IMR-90 (cell line): ENCODE measurements at regions not wholly inside any gene's neighbourhood (a gene's known extent, or its start where the extent isn't known, plus 50 kb on each side); places are given as distances from the start of the nearest gene placed in this dataset.

Source experiments
- ATAC-seq: fragments of 200-7000 bp; cut with Tn5 transposase; 2 replicates; pipeline ENCODE4 v1.9.1; 2020; ENCODE audit warnings: low read depth, mild to moderate bottlenecking, moderate library complexity
- BruUV-seq: library from RNA; stranded (reverse); fragments of 400-500 nt; replicated peaks from 2 replicates; lab custom pipeline; 2021; lab: Mats Ljungman, UMichigan
- CTCF ChIA-PET: fragments of 300-600 bp; formaldehyde crosslinking; extraction: SDS; loops from one replicate; lab custom pipeline; 2021; ENCODE audit warnings: antibody characterized with exemption; lab: Yijun Ruan, JAX
- POLR2A ChIA-PET: fragments of 300-600 bp; sonication (Branson Sonifier 250); formaldehyde crosslinking; loops from one replicate; lab custom pipeline; 2022; ENCODE audit warnings: antibody characterized with exemption; ENCODE audit not compliant: unreplicated experiment; lab: Charles Lee
- DNase-seq: peaks from one replicate; pipeline ENCODE4 v3.0.0; 2013
- H2AFZ ChIP-seq: replicated peaks from 2 replicates; pipeline ENCODE3; 2013; ENCODE audit warnings: low read length, mild to moderate bottlenecking; ENCODE audit not compliant: poor library complexity
- H2AK5ac ChIP-seq: 2 replicates; pipeline ENCODE4 v1.6.1; 2013; ENCODE audit warnings: low read depth, low read length, inconsistent platforms
- H2AK9ac ChIP-seq: replicated peaks from 2 replicates; pipeline ENCODE3; 2013; ENCODE audit warnings: mild to moderate bottlenecking, low read depth, low read length, moderate library complexity; ENCODE audit not compliant: poor library complexity
- H2BK120ac ChIP-seq: 2 replicates; pipeline ENCODE4 v1.6.1; 2013; ENCODE audit warnings: low read depth, low read length, inconsistent platforms
- H2BK15ac ChIP-seq: 3 replicates; pipeline ENCODE4 v1.6.1; 2013; ENCODE audit warnings: low read depth, low read length, inconsistent platforms
- H2BK20ac ChIP-seq: 2 replicates; pipeline ENCODE4 v1.6.1; 2013; ENCODE audit warnings: low read depth, mild to moderate bottlenecking, inconsistent platforms, low read length, moderate library complexity
- H2BK5ac ChIP-seq: 2 replicates; pipeline ENCODE4 v1.6.1; 2013; ENCODE audit warnings: mild to moderate bottlenecking, low read depth, low read length, inconsistent platforms; ENCODE audit not compliant: poor library complexity, severe bottlenecking
- H3K14ac ChIP-seq: replicated peaks from 2 replicates; pipeline ENCODE4 v1.6.1; 2013; ENCODE audit warnings: low read depth, low read length, inconsistent platforms
- H3K18ac ChIP-seq: 2 replicates; pipeline ENCODE4 v1.6.1; 2013; ENCODE audit warnings: low read depth, low read length, control low read depth
- H3K23ac ChIP-seq: 2 replicates; pipeline ENCODE4 v1.6.1; 2013; ENCODE audit warnings: low read depth, low read length, inconsistent platforms
- H3K27ac ChIP-seq: 2 replicates; pipeline ENCODE4 v1.5.1; 2013; ENCODE audit warnings: mild to moderate bottlenecking, control low read depth, low read length; ENCODE audit not compliant: insufficient read depth
- H3K27me3 ChIP-seq: 2 replicates; pipeline ENCODE4 v1.6.1; 2013; ENCODE audit warnings: low read length; ENCODE audit not compliant: control insufficient read depth, insufficient read depth
- H3K36me3 ChIP-seq: 2 replicates; pipeline ENCODE4 v1.6.1; 2013; ENCODE audit warnings: low read length, mixed read lengths; ENCODE audit not compliant: control insufficient read depth, insufficient read depth
- H3K4ac ChIP-seq: 2 replicates; pipeline ENCODE4 v1.6.1; 2013; ENCODE audit warnings: low read depth, low read length, inconsistent platforms
- H3K4me1 ChIP-seq: 2 replicates; pipeline ENCODE4 v1.6.1; 2013; ENCODE audit warnings: low read length, mixed read lengths; ENCODE audit not compliant: control insufficient read depth, insufficient read depth
- H3K4me2 ChIP-seq: 2 replicates; pipeline ENCODE4 v1.6.1; 2013; ENCODE audit warnings: low read depth, mild to moderate bottlenecking, control low read depth, low read length, moderate library complexity
- H3K4me3 ChIP-seq: 2 replicates; pipeline ENCODE4 v1.5.1; 2013; ENCODE audit warnings: low read depth, mild to moderate bottlenecking, control low read depth, low read length, moderate library complexity; ENCODE audit not compliant: insufficient read depth
- H3K56ac ChIP-seq: 2 replicates; pipeline ENCODE4 v1.6.1; 2013; ENCODE audit warnings: low read length, inconsistent platforms; ENCODE audit not compliant: insufficient read depth; ENCODE audit errors: extremely low read depth
- H3K79me1 ChIP-seq, 2 experiments: 2 replicates each; pipeline ENCODE4 v1.6.1; 2013; ENCODE audit warnings: low read length in 2 of 2, inconsistent platforms in 1 of 2, low read depth in 1 of 2
- H3K9ac ChIP-seq: 2 replicates; pipeline ENCODE4 v1.6.1; 2013; ENCODE audit warnings: low read depth, low read length, control low read depth
- H3K9me1 ChIP-seq: 2 replicates; pipeline ENCODE4 v1.6.1; 2013; ENCODE audit warnings: low read length, inconsistent platforms; ENCODE audit not compliant: insufficient read depth
- H3K9me3 ChIP-seq: 2 replicates; pipeline ENCODE4 v1.6.1; 2013; ENCODE audit warnings: low read length; ENCODE audit not compliant: control insufficient read depth, insufficient read depth
- H4K20me1 ChIP-seq: 2 replicates; pipeline ENCODE4 v1.6.1; 2013; ENCODE audit warnings: low read length, inconsistent platforms; ENCODE audit not compliant: insufficient read depth
- H4K5ac ChIP-seq: 2 replicates; pipeline ENCODE4 v1.6.1; 2013; ENCODE audit warnings: mild to moderate bottlenecking, low read depth, low read length, control low read depth
- H4K8ac ChIP-seq, 2 experiments: 2 replicates each; pipeline ENCODE4 v1.6.1; 2013; ENCODE audit warnings: low read depth in 2 of 2, low read length in 2 of 2, control low read depth in 1 of 2, inconsistent platforms in 1 of 2
- H4K91ac ChIP-seq: 2 replicates; pipeline ENCODE4 v1.6.1; 2013; ENCODE audit warnings: low read depth, low read length, inconsistent platforms; ENCODE audit not compliant: insufficient read depth
- FOS ChIP-seq: fragments of 150-350 bp; IDR thresholded peaks from 2 replicates; pipeline ENCODE4 v1.6.1; 2016; ENCODE audit warnings: low read depth, low read length
- MAZ ChIP-seq: IDR thresholded peaks from 2 replicates; pipeline ENCODE4 v1.6.1; 2012; ENCODE audit warnings: low read depth, mild to moderate bottlenecking, low read length, improper control_type of control experiment, moderate library complexity, borderline replicate concordance
- MXI1 ChIP-seq: IDR thresholded peaks from 2 replicates; pipeline ENCODE4 v1.6.1; 2012; ENCODE audit warnings: low read depth, mild to moderate bottlenecking, low read length, moderate library complexity, borderline replicate concordance
- NFE2L2 ChIP-seq: fragments of 150-350 bp; IDR thresholded peaks from 2 replicates; pipeline ENCODE4 v1.6.1; 2016; ENCODE audit warnings: low read depth, mild to moderate bottlenecking, low read length
- RAD21 ChIP-seq: IDR thresholded peaks from 2 replicates; pipeline ENCODE4 v1.6.1; 2012; ENCODE audit warnings: low read length, improper control_type of control experiment
- RCOR1 ChIP-seq: IDR thresholded peaks from 2 replicates; pipeline ENCODE4 v1.6.1; 2012; ENCODE audit warnings: mild to moderate bottlenecking, low read length, improper control_type of control experiment; ENCODE audit not compliant: insufficient replicate concordance
- RFX5 ChIP-seq: IDR thresholded peaks from 2 replicates; pipeline ENCODE4 v1.8.0; 2012; ENCODE audit warnings: low read depth, mild to moderate bottlenecking, low read length, moderate library complexity
- SMC3 ChIP-seq: fragments of 150-350 bp; IDR thresholded peaks from 2 replicates; pipeline ENCODE4 v1.6.1; 2016; ENCODE audit warnings: low read depth, mild to moderate bottlenecking, antibody characterized with exemption, low read length, moderate library complexity
- WGBS, 2 experiments: methylation state at CpG; one replicate each; pipeline versions ENCODE4 v1.1.5 to v1.1.7; 2013; ENCODE audit warnings: missing lambda C conversion rate in 2 of 2; ENCODE audit not compliant: insufficient read length in 1 of 2; ENCODE audit errors: extremely low coverage in 2 of 2; 5-methylcytosine and 5-hydroxymethylcytosine counted together
- dilution Hi-C: fragments of 300-500 bp; cut with HindIII; formaldehyde crosslinking; loops from one replicate; pipeline ENCODE4 v1.14.3; 2018; ENCODE audit warnings: low sequenced_read_pairs; ENCODE audit not compliant: unreplicated experiment
- in situ Hi-C: fragments of 300-500 bp; cut with MboI; formaldehyde crosslinking; loops from 3 replicates; pipeline ENCODE4 v1.14.3; 2019; ENCODE audit warnings: low sequenced_read_pairs, inconsistent platforms, mixed read lengths
- intact Hi-C: fragments of 100-400 bp; cut with micrococcal nuclease; formaldehyde crosslinking; loops from 2 replicates; pipeline ENCODE4 v1.10.0; 2022

- no peak overlapping the region for H2AK5ac ChIP-seq
- no peaks in the 10 kb centered on the region for H3K9me1 ChIP-seq
- dilution Hi-C loops, result no loop called here
- H3K14ac ChIP-seq, result no peak overlapping the region
- no peaks in the 10 kb centered on the region for H3K79me1 ChIP-seq
- no peak overlapping the region for H3K4me2 ChIP-seq
- no peak overlapping the region for H3K23ac ChIP-seq
- no peak overlapping the region for H3K56ac ChIP-seq
- H2AK9ac ChIP-seq, result no peak overlapping the region
- no peaks in the 10 kb centered on the region for H3K4me1 ChIP-seq
- H2BK120ac ChIP-seq, result no peak overlapping the region
- no peak overlapping the region for H3K4ac ChIP-seq
- H2BK15ac ChIP-seq, result no peak overlapping the region
- BruUV-seq, result no TSS peak
- H4K91ac ChIP-seq, result no peak overlapping the region
- TF ChIP-seq SMC3, result no peak
- TF ChIP-seq NFE2L2, result no peak
- no peak for TF ChIP-seq MAZ
- no peak for TF ChIP-seq RAD21
- no peak for TF ChIP-seq FOS
- no peak for TF ChIP-seq RCOR1
- TF ChIP-seq RFX5, result no peak
- TF ChIP-seq MXI1, result no peak
- DNase-seq (no peak), ATAC-seq (no peak)
- no peak overlapping the region for H2AFZ ChIP-seq
- H3K27ac ChIP-seq, result no peak overlapping the region
- no peaks in the 10 kb centered on the region for H3K27me3 ChIP-seq
- in situ Hi-C loops, result no loop called here
- H3K9ac ChIP-seq, result no peak overlapping the region
- H4K8ac ChIP-seq, result no peak overlapping the region
- intact Hi-C loops, result no loop called here
- no peak overlapping the region for H4K5ac ChIP-seq
- 0 out of 2 replicates have a peak, but pooled peaks cover 2% of the 10 kb centered on the region for H3K9me3 ChIP-seq
- ChIA-PET POLR2A (no interaction called here), CTCF (no interaction called here)
- H3K4me3 ChIP-seq, result no peak overlapping the region
- no peak overlapping the region for H3K18ac ChIP-seq
- no CpG with 5 or more reads among the region's 1 CpG for WGBS, 2 experiments
- no peak overlapping the region for H2BK5ac ChIP-seq
- no peak overlapping the region for H2BK20ac ChIP-seq
- H4K20me1 ChIP-seq, result no peaks in the 10 kb centered on the region
- H3K36me3 ChIP-seq, result no peaks in the 10 kb centered on the region
Observed at GRCh38 chr11:107203656-107204055, 185.4 kb upstream of the GUCY1A2 start.
